ENCODE measurements at regions not wholly inside any gene's neighbourhood (a gene's known extent, or its start where the extent isn't known, plus 50 kb on each side); places are given as distances from the start of the nearest gene placed in this dataset.

DNA sequence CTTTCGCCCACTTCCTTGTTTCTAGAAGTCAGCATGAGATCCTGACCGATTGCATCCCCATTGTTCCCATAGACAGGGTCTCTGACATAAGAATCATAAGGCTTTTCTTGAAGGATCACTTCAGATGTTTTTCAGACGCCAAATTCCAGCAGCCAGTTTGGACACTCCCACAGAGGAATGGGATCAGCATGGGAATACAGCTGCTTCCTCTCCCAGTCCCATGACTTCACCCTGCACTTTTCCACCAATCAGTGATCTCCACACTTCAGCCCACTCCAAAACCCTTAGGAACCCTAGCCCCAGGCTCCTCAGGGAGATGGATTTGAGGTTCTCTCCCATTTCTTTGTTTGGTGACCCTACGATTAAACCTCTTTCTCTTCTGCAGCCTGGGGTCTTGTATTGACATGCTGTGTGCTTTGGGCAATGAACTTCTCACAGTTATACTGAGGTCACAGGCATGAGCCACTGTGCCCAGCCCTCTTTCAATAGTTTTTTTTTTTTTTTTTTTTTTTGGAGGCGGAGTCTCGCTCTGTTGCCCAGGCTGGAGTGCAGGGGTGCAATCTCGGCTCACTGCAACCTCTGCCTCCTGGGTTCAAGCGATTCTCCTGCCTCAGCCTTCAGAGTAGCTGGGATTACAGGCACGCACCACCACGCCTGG, 52.8 kb upstream of the CHST3 start:
- ChIA-PET POLR2A (interaction anchor here (0.8 kb wide), 1 partner anchor 133 kb away, joined by 3 read pairs; no protein-coding TSS in a partner anchor), CTCF (ENCODE audit: low intra/inter-chr PET ratio, low total read pairs) (no interaction called here)
- TF ChIP-seq NFATC3 (CRISPR knock-in tag; IDR thresholded peaks at IDR 0.05) (no peak), ZNF136 (CRISPR knock-in tag; IDR thresholded peaks at IDR 0.05; ENCODE audit: low read depth) (no peak)
- TF ChIP-seq, protein P1, sequence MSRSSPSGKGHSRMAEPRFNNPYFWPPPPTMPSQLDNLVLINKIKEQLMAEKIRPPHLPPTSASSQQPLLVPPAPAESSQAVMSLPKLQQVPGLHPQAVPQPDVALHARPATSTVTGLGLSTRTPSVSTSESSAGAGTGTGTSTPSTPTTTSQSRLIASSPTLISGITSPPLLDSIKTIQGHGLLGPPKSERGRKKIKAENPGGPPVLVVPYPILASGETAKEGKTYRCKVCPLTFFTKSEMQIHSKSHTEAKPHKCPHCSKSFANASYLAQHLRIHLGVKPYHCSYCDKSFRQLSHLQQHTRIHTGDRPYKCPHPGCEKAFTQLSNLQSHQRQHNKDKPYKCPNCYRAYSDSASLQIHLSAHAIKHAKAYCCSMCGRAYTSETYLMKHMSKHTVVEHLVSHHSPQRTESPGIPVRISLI (CRISPR knock-in tag; IDR thresholded peaks at IDR 0.05; ENCODE audit: borderline replicate concordance), result 0 out of 2 replicates have a peak, but pooled peaks have one; percentile 26
- Histone ChIP-seq H4K20me1 (ENCODE audit: insufficient read depth, low read length) (no peaks in the 10 kb centered on the region), H3K9me3 (ENCODE audit: low read length) (no peaks in the 10 kb centered on the region), H3K4me1 (ENCODE audit: insufficient read depth, low read length) (peaks cover 16% of the 10 kb centered on the region), H3K27ac (ENCODE audit: extremely low read length, insufficient read depth, low read length) (no peak overlapping the region), H3K36me3 (replicated peaks in 1 of 2; ENCODE audit: control insufficient read depth in 1 of 2, insufficient read depth in 2 of 2, low read length in 2 of 2) (no peaks in the 10 kb centered on the region), H2AFZ (ENCODE audit: low read length) (no peak overlapping the region), H3K79me2 (ENCODE audit: insufficient read depth, low read length) (no peaks in the 10 kb centered on the region), H3K9ac (ENCODE audit: insufficient read depth, low read depth, low read length) (no peak overlapping the region), H3K4me3 (replicated peaks in 1 of 3; ENCODE audit: insufficient read depth in 1 of 3, low read depth in 2 of 3, low read length in 3 of 3) (no peak overlapping the region), H3K27me3 (ENCODE audit: control insufficient read depth in 1 of 2, insufficient read depth in 2 of 2, low read length in 2 of 2) (peaks cover 0 to 21% of the 10 kb centered on the region in 2 experiments; a peak in 2 of 5 replicates), H3K4me2 (ENCODE audit: low read depth, low read length) (no peak overlapping the region)
- in situ Hi-C loops (cut with HindIII; ENCODE audit: extremely low pct_ligation_motif_present, low pct_unique_long_range_greater_than_20kb) (no loop called here), intact Hi-C loops (cut with micrococcal nuclease; ENCODE audit: unreplicated experiment) (no loop called here)
- 52% methylated on average over 10 of the region's 10 CpGs for WGBS (ENCODE audit: low lambda C conversion rate)
- no TSS peak for BruUV-seq (replicated peaks)
- ATAC-seq (peak; percentile 24; the same call in 2 of the 3 replicates), FAIRE-seq (no peak), DNase-seq (ENCODE audit: low spot score) (no peak)

DNA sequence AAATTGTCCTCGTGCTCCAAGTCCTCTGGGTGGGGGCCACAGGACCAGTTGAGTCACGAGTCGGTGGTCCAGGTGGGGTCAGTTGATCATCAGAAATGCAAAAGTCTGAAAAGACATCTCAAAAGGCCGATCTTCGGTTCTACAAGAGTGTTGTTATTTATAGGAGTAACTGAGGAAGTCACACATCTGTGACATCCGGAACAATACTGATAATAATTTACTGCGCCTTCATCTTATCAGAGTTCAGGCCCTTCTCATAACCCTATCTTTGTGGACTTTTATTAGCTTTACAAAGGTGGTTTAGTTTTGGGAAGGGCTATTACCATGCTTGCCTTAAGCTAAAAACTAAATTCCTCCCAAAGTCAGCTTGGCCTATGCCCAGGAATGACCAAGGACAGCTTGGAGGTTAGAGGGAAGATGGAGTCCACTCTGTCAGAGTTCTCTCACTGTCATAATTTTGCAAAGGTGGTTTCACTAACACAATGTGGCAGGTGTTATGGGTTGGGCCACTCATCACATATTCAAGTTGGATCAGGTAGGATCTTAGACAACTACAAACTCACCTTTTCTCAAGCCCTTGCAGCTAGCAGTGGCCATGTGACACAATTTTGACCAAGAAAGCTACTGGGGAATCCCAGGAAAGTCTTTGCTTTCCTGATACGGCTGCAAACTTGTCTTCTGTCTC, 54.7 kb upstream of the CHST3 start:
- in situ Hi-C loops (cut with HindIII; ENCODE audit: extremely low pct_ligation_motif_present, low pct_unique_long_range_greater_than_20kb), result no loop called here

More for the DNA sequence above, 54.7 kb upstream of the CHST3 start:
- Histone ChIP-seq H3K79me2 (ENCODE audit: insufficient read depth, low read length) (no peaks in the 10 kb centered on the region), H3K27ac (ENCODE audit: extremely low read length, insufficient read depth, low read length) (no peak overlapping the region), H3K9me3 (ENCODE audit: low read length) (no peaks in the 10 kb centered on the region), H3K4me2 (ENCODE audit: low read depth, low read length) (no peak overlapping the region), H3K9ac (ENCODE audit: insufficient read depth, low read depth, low read length) (no peak overlapping the region), H3K36me3 (replicated peaks in 1 of 2; ENCODE audit: control insufficient read depth in 1 of 2, insufficient read depth in 2 of 2, low read length in 2 of 2) (no peaks in the 10 kb centered on the region), H3K4me1 (ENCODE audit: insufficient read depth, low read length) (peaks cover 16% of the 10 kb centered on the region), H3K27me3 (ENCODE audit: control insufficient read depth in 1 of 2, insufficient read depth in 2 of 2, low read length in 2 of 2) (peaks cover 4 to 39% of the 10 kb centered on the region in 2 experiments; a peak in 3 of 5 replicates), H4K20me1 (ENCODE audit: insufficient read depth, low read length) (no peaks in the 10 kb centered on the region), H2AFZ (ENCODE audit: low read length) (no peak overlapping the region), H3K4me3 (replicated peaks in 1 of 3; ENCODE audit: insufficient read depth in 1 of 3, low read depth in 2 of 3, low read length in 3 of 3) (no peak overlapping the region)
- POLR2A ChIA-PET, result no interaction called here
- no TSS peak for BruUV-seq (replicated peaks)
- CTCF ChIA-PET (ENCODE audit: low intra/inter-chr PET ratio, low total read pairs), result no interaction called here
- 57% methylated on average over 8 of the region's 8 CpGs for WGBS (ENCODE audit: low lambda C conversion rate)
- intact Hi-C loops (cut with micrococcal nuclease; ENCODE audit: unreplicated experiment), result no loop called here
- DNase-seq (ENCODE audit: low spot score), result no peak
- no peak for ATAC-seq
- no peak for TF ChIP-seq PCBP1 (IDR thresholded peaks at IDR 0.05; ENCODE audit: borderline replicate concordance, low read depth, low read length)
- no peak for TF ChIP-seq RXRB (CRISPR knock-in tag; IDR thresholded peaks at IDR 0.05; ENCODE audit: borderline replicate concordance)
- no peak for TF ChIP-seq SALL2 (CRISPR knock-in tag; IDR thresholded peaks at IDR 0.05)
- TF ChIP-seq, protein P2, sequence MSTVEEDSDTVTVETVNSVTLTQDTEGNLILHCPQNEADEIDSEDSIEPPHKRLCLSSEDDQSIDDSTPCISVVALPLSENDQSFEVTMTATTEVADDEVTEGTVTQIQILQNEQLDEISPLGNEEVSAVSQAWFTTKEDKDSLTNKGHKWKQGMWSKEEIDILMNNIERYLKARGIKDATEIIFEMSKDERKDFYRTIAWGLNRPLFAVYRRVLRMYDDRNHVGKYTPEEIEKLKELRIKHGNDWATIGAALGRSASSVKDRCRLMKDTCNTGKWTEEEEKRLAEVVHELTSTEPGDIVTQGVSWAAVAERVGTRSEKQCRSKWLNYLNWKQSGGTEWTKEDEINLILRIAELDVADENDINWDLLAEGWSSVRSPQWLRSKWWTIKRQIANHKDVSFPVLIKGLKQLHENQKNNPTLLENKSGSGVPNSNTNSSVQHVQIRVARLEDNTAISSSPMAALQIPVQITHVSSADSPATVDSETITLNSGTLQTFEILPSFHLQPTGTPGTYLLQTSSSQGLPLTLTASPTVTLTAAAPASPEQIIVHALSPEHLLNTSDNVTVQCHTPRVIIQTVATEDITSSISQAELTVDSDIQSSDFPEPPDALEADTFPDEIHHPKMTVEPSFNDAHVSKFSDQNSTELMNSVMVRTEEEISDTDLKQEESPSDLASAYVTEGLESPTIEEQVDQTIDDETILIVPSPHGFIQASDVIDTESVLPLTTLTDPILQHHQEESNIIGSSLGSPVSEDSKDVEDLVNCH (CRISPR knock-in tag; IDR thresholded peaks at IDR 0.05), result no peak
- FAIRE-seq, result no peak

Measured in HepG2 (cell line).